Stimulated activated CD4-positive, alpha-beta T cell treated with anti-CD3 and anti-CD28 coated beads, TNF-alpha, amount 100 ng/mL, for 4 hours (primary cell): ENCODE measurements at regions not wholly inside any gene's neighbourhood (a gene's known extent, or its start where the extent isn't known, plus 50 kb on each side); places are given as distances from the start of the nearest gene placed in this dataset.
"Not testable (repeated sequence)": the region's sequence is repeated elsewhere in the genome, so short reads cannot be mapped to it uniquely, and the experiment has no call there.

Experiments
- DNase-seq, 3 experiments: peaks; one replicate each; pipeline ENCODE4 v3.0.0-alpha.2; 2020; ENCODE audit warnings: low read depth in 3 of 3

DNA sequence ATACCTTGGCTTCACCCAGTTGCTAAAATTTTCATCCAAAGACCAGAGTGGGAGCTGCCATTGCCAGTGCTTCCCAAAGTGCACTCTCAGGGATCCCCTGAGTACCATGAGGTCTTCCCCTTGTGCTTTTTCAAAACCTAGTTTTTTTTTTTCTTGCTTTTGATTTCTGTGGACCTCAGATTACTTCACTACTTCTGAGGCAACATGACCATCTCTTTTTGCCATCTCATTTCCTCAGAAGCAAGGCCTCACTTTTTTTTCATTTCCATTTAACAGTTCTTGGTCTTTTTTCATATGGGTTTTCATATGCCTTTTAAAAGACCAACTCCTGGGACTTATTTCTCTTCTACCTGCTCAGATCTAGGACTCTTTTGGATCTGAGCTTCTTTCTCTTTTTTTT lies 64.1 kb upstream of the MMS22L start:
- no peak for DNase-seq

DNA sequence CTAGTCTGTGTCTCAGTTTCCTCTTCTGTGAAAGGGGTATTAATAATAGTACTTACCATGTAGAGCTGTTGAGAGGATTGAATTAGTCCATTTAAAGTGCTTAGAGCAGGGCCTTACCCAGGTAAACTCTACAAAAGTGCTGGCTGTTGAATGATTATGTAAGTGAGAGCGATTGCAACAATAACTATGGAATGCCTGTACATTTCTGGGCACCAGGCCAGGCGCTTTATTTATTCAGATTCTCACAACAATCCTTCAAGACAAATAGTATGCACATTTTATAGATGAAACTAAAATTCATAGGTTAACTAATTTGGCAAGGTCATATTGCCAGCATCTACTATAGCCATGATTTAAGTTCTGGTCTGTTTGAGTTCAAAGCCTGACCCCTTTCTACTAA lies 78.3 kb upstream of the MMS22L start:
- DNase-seq: no peak

DNA sequence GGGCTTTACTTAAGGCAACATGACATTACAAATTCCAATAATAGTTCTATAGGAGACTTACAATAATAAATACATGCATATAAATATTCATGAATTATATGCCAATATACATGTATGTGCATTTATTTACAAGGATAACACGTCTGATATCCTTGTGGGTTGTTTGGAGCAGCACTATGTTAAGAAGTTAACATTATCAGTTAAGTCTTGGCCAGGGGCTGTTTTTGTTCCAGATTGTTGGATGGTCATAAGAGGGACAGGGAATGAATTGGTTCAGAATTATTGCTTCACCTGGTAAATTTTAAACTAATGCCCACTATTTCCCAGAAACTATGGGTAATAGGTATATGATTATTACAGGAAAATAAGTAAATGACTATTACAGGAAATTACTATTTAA lies 81.3 kb upstream of the MMS22L start:
- no peak for DNase-seq

DNA sequence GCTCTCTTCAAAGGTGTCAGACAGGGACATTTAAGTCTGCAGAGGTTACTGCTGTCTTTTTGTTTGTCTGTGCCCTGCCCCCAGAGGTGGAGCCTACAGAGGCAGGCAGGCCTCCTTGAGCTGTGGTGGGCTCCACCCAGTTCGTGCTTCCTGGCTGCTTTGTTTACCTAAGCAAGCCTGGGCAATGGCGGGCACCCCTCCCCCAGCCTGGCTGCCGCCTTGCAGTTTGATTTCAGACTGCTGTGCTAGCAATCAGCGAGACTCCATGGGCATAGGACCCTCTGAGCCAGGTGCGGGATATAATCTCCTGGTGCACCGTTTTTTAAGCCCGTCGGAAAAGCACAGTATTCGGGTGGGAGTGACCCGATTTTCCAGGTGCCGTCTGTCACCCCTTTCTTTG lies 99.1 kb upstream of the MMS22L start:
- not testable (repeated sequence) for DNase-seq

DNA sequence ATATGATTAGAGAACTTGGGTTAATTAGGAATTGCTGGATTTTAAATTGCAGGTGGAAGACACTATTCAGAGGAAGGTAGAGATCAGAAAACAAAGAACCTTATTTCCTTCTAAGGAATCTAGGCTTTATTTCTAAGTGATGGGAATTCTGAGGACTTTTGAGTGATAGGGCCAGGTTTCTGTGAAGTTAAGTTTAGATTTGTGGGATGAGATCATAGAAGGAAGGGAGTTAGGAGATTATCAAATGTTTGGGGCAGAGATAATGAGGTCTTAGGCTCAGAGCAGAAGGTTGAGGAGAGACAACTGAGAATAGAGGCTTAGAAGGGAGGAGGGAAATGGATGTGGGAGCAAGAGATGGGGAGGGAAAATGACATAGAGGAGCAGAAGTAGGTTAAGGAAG lies 109.7 kb upstream of the MMS22L start:
- no peak for DNase-seq

DNA sequence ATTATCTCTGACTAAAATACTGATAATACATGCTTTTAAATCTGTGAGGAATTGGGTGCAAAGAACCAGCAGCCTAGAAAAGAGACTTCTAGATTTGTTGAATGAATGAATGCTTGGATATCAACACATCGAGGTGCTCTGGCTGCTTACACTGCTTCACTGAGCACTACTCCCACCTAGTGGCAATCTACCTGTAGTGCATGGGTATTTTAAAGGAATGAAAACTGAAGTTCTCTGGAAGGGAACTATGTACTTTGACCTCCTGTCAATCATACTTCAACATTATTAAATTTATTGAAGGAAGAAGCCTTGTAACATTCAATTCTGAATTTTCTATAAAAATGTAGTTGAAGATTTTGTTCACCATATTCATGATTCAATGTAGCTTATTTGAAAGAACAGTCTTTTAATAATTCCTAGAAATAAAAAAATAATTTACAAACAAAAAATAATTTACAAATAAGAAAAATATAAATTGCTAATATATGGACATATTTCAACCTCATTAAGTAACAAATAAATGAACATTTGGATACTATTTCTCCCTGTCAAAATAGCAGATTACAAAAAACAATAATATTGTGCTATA lies 111.2 kb upstream of the MMS22L start:
- peak in 1 of 3 experiments; percentile 24 for DNase-seq

DNA sequence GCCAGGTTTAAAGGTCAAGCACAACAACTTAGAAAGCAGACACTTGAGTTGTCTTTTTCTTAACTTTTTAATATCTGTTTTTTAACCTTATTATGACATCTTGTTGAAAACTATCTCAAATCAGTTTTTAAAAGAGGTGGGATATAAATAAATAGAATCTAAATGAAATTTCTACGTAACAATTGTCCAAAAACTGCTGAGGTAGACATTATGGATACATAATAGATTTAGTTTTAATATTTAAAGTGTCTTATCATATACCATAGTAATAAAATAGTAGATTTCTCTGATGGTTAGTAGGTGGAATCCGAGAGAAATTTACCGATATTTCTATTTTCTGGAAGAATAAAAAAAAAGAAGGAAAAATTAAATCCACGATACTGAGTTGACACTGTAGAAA lies 113.9 kb upstream of the MMS22L start:
- no peak for DNase-seq

DNA sequence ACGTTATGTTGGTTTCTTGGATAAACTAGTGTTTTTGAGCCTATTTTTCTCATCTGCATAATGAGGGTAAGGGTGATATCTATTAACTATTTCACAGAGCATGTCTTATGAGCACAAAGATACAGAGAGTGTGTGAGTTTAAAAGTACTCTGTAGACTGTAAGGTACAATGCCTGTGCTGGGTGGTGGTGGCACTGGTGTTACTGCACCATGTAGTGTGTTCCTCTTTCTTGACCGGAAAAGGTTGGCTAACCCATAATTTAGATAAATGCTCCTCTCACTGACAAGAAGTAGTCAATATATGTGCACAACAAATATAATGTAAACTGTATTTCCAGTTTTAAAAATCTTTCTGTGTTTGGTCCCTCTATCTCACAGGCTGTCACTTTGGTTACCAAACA lies 116.2 kb upstream of the MMS22L start:
- DNase-seq: no peak

DNA sequence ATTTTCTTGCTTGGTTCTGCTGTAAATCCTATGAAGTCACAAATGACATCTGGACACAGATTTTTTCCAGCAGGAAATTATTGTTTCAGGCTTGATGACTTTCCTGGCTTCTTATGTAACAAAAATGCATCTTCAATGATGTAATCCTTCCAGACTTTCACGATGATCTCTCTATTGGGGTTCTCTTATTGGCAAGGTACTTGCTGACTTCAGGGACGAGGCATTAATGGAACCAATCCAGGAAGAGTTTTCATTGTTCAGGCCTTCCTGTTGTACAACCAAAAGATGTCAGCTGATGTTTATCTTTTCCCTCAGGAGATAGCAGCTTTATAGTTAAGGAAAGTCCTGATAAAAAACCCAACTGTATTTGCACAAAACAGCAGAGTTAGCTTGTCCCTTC lies 118.5 kb upstream of the MMS22L start:
- DNase-seq: no peak

DNA sequence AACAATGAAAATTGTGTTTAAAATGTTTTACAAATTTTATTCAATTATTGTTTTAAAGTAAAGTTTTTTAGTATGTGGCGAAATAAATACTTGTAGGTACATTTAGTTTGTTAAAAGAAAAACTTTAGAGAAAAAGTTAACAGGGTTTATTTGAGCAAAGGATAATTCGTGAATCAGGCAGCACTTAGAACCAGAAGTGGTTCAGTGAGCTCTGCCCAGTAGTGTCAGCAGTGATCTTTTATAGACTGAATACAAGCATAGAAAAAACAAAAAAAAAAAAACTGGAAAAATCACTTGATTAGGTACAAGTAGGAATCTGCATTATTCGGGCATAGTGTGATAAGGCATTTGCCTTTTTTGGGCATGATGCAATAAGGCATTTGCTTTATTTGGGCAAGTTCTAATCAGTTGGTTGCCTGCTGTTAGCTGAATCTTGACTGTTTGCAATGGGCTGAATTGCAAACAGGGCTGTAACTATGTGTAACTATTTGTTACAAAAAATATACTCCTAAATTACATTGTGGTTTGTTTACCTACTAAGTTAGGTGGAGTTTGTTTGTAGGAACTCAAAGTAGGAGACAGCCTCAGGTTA lies 122.9 kb upstream of the MMS22L start:
- no peak for DNase-seq

DNA sequence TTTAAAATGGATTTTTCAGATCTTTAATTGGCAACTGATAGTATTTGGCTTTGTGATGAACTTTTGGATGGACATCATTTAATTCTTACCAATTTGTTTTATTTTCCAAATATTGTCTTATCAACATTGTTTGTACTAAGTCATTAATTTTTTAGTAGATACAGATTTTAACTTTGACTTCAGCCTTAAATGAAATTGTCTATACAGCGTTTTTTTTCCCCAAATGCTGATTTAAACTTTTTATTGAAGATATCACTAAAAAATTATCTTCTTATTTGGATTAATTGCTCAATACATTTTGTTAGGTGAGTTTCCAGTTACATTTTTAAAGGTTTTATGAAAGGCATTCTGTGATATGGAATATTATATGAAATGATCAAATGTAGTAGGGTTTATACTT lies 123.6 kb upstream of the MMS22L start:
- DNase-seq: no peak

DNA sequence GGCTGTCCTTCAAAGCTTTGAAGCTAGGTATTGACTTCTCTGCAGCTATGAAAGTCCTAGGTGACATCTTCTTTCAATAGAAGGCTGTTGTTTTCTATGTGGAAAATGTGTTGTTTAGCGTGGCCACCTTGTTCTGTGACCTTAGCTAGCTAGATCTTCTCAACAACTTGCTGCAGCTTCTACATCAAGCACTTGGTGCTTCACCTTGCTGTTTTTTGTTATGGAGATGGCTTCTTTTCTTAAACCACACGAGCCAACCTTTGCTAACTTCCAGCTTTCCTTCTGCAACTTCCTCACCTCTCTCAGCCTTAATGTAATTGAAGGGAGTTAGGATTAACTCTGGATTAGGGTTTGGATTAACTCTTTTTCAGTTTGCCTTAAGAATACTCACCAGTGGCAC lies 128.6 kb upstream of the MMS22L start:
- no peak for DNase-seq

DNA sequence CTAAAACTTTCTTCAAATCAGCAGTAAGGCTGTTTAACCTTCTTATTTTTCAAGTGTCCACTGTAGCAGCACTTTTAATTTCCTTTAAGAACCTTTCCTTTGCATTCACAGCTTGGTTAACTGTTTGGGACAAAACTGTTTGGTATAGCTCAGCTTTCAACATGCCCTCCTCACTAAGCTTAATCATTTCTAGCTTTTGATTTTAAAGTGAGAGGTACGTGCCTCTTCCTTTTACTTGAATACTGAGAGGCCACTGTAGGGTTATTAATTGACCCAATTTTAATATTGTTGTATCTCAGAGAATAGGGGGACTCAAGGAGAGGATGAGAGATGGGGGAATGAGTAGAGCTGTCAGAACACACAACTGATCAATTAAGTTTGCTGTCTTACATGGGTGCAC lies 129.5 kb upstream of the MMS22L start:
- DNase-seq: no peak

DNA sequence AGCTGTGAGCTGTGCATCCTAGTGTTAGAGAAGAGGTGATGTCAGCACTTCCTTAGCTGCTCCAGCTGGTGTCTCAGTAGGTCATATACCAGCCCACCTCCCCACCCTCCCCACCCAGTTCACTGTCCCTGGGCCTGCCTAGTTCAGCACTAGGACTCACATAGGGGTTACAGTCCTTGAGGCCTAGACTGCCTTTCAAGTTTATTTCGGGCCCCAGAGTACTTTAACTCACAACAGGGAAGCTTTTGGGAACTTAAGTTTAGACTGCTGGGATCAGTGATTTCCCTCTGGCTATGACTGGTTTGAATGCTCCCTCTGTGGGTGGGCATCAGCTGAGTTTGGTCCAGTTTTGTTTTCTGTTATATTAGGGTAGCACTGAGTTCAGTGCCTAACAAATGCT lies 139.2 kb upstream of the MMS22L start:
- no peak for DNase-seq

DNA sequence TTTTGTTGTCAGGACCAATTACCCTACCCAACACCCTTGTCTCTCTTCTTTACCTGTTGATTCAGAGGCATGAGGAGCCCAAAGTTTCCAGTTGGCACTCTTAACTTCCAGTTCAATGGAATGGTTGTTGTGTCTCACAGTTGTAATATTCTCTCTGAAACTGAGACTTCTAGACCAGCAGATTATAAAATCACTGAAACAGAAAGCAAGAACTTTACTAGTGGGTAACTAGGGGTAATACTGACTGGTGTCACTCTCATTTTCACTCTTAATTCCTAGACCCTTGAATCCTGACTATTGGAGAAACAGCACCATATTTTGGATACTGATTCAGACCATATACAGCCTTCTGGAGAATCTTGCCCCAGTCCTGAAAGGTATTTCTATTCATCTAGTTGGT lies 140.2 kb upstream of the MMS22L start:
- no peak for DNase-seq

DNA sequence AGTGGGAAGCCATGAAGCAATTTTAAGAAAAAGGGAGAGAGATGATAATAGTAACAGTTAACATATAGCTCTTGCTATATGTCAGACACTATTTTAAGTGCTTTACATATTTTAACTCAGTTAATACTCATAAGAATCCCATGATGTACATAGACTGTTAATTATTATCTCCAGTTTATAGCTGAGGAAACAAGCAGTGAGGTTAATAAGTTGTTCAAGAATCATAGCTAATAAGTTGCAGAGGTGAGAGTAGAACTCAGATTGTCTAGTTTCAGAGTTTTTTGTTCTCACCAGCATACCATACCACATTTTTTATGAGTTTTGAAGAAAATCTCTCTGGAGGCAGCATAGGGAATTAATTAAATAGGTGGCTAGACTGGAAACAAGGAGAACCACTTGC lies 144.6 kb upstream of the MMS22L start:
- no peak for DNase-seq

DNA sequence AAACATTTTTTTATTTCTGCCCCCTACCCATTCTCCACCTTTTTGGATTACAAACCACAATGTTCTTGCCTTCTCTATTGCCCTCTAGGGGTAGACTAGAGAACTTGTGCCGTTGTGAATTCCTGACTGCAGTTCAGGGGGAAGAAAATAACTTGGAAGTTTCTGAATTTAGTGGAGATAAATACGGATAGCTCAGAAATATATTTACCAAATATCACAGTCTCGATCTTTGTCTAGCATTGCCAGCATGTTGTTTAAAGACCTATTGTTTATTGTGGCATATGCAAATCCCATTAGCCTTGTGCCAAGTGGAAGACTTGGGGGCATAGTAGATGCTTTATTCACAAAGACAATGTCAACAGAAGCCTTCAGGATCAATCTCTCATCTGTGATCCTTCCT lies 154.1 kb upstream of the MMS22L start:
- no peak for DNase-seq

DNA sequence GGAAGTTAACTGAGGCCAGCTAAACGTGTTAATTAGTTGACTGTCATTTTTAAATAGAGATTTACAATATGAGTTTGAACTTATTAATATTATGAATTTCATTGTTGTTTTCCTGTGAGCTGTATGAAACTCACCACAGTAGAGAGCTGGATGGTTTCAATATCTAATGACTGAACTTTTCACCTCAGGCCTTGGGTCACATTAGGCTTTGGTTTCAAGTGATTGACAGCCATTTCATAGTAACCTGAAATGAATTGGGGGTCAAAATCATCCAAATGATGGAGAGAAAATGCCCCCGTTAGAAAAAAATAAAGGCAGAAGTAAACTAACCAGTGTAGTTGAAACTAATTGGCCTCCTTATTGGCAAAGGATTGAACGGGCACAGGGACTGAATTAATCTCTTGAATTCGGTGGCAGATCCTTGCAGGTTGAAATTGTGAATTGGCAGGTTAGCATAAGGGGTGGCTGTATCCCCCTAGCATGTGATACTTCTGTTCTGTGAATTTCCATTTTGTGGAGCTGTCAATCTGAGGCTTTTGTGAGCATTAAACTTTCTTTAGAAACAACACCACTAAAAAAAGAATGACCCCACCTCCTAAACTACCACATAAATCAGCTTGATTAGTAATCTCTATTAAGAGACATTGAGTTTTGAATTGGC lies 155.1 kb upstream of the MMS22L start:
- DNase-seq: no peak

DNA sequence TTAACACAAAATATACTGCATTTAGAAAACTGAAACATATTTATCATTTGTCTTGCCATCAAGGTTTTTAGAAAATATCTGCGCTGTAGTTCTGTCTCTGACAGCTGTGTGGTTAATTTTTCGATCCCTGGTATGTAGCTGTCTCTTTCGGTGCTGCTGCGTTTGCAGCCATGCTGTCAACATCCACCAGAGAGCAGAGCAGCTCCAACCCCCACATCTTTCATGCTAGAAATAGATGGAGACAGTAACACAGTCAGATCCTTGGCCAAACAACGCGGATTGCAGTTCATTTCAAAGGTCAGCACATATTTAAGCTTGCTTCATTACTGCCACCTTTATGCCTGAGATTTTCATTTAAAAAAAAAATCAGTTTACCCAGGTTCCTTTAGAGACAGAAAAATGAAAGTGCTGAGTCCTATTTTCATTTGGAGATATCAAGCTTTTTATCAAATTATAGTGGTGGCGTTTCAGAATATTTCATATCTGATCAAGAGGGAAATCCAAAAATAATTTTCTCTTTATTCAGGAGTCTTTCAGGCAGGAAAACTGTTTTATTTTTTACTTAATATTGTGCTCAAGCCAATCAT lies 157.7 kb upstream of the MMS22L start:
- DNase-seq: no peak

DNA sequence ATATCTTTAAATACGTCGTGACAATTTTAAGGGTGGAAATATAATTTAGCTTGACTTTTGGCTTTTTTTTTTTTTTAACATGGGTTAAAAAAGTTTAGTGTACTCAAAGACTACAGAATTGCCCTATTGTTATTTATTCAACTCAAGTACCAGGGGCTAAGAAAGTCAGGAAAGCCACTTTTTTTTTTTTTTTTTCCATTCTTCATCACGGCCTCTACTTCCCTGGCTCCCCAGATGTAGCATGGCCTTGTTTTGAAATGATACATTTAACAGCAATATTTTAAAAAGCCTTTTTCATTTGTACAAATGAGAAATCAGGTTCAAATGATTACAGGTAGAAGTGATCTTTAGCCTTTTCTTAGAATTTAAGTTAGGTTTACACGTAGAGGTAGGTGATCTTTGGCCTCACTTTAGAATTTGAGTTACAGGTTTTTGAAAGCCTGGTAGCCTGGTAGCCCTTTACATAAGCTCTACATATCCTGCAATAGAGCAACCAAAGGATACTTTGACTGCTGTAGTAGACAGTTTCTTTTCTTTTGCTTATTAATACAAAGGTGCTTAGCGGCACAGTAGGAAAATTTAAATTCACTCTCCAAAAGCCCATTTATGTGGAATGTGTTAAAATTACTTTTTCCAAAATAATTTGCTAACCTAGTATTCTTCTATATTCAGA lies 160.5 kb upstream of the MMS22L start:
- no peak for DNase-seq

DNA sequence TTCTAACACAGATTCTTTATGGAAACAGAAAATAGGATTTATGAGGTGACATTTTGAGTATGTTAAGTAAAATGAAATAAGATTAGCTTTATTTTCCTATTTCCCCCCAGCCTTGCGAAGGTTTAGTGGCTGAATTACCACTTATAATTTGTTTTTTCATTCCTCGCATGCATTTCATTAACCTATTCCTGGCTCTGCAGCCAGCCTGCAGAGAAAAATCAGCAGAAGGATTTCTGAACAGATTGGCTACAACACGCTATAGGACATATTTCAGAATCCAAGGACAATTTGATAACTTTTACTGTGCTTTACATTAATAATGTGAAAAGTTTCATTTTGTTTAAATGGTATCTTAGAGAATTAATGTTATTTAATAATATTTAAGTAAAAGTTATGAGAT lies 162.4 kb upstream of the MMS22L start:
- DNase-seq: no peak

DNA sequence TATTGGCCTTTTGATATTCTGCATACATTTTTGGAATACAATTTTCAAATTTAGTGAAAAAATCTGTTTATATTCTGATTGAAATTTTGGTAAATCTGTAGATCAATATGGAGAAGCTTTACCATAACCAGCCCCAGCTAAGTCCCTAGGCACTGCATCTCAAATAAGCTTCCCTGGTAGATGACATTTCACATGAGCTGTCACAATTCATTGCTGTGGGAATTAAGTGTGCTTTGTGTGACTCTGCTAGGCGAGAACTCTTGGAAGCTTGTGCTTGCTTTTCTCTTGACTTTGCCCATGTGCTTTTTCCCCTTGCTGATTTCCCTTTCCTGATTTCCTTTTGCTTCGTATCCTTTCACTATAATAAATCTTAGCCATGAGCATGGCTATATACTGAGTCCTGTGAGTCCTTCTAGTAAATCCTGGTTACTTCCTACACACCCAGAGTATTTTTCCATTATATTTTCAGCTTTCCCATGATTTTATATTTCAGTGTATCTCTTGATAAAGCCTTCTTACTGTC lies 166.5 kb upstream of the MMS22L start:
- DNase-seq: no peak

DNA sequence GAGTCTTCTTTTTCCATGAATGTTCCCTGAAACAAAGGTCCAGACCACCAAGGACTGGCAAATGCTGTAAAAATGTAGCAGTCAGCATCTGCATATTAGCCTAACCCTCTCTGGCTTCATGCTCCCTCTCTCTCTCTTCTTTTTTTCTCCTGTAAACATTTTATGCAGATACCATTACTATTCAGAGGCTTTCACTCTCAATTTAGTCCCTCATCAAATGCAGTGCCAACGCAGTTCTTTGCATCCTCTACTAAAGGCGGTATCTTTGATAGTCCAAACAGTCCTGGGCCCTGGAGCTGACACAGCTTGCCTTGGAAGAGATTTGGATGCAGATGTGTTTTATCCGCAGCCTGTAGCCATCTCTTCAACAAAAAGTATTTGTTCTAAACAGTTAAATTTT lies 167.1 kb upstream of the MMS22L start:
- no peak for DNase-seq
